PC-3 (cell line): ENCODE measurements at regions not wholly inside any gene's neighbourhood (a gene's known extent, or its start where the extent isn't known, plus 50 kb on each side); places are given as distances from the start of the nearest gene placed in this dataset.

Experiments
- ATAC-seq: fragments of 200-7000 bp; cut with Tn5 transposase; 2 replicates; pipeline ENCODE4 v1.9.1; 2020; ENCODE audit warnings: mild to moderate bottlenecking, moderate library complexity
- BruUV-seq: library from RNA; stranded (reverse); fragments of 400-500 nt; replicated peaks from 2 replicates; lab custom pipeline; 2021; lab: Mats Ljungman, UMichigan
- CTCF ChIA-PET: fragments of 300-600 bp; sonication (Branson Sonifier 250); formaldehyde crosslinking; loops from one replicate; lab custom pipeline; 2022; ENCODE audit warnings: antibody characterized with exemption; lab: Charles Lee
- POLR2A ChIA-PET: fragments of 300-600 bp; sonication (Branson Sonifier 250); formaldehyde crosslinking; loops from one replicate; lab custom pipeline; 2022; ENCODE audit warnings: antibody characterized with exemption; ENCODE audit not compliant: unreplicated experiment; lab: Charles Lee
- DNase-seq: peaks from one replicate; pipeline ENCODE4 v3.0.0-alpha.2; 2015
- H2AFZ ChIP-seq: fragments of 300-600 bp; sonication (generic); 2 replicates; pipeline ENCODE4 v1.6.0; 2016; ENCODE audit warnings: antibody characterized with exemption, low read length
- H3F3A ChIP-seq: fragments of 300-600 bp; sonication (generic); one replicate; pipeline ENCODE4 v1.6.0; 2017; ENCODE audit warnings: antibody characterized with exemption, low read length, control low read depth, mild to moderate bottlenecking; ENCODE audit not compliant: unreplicated experiment
- H3K27ac ChIP-seq: fragments of 300-600 bp; sonication (generic); 2 replicates; pipeline ENCODE4 v1.5.1; 2016; ENCODE audit warnings: mild to moderate bottlenecking, low read length
- H3K27me3 ChIP-seq: fragments of 300-600 bp; sonication (generic); 2 replicates; pipeline ENCODE4 v1.6.1; 2016; ENCODE audit warnings: low read length, mixed read lengths
- H3K36me3 ChIP-seq: fragments of 300-600 bp; sonication (generic); 2 replicates; pipeline ENCODE4 v1.6.1; 2016; ENCODE audit warnings: low read depth, mixed run types, low read length, mixed read lengths
- H3K4me1 ChIP-seq: fragments of 300-600 bp; sonication (generic); 2 replicates; pipeline ENCODE4 v1.5.1; 2016; ENCODE audit warnings: low read length; ENCODE audit not compliant: insufficient read depth
- H3K4me2 ChIP-seq: fragments of 300-600 bp; sonication (generic); 2 replicates; pipeline ENCODE4 v1.6.0; 2016; ENCODE audit warnings: low read length
- H3K4me3 ChIP-seq: fragments of 300-600 bp; sonication (generic); 2 replicates; pipeline ENCODE4 v1.5.1; 2016; ENCODE audit warnings: mild to moderate bottlenecking, low read length, mixed read lengths
- H3K79me2 ChIP-seq: fragments of 300-600 bp; sonication (generic); 2 replicates; pipeline ENCODE4 v1.6.1; 2017; ENCODE audit warnings: low read length, mixed read lengths
- H3K9ac ChIP-seq: fragments of 300-600 bp; sonication (generic); 2 replicates; pipeline ENCODE4 v1.6.0; 2016; ENCODE audit warnings: mild to moderate bottlenecking, low read length
- H3K9me2 ChIP-seq: fragments of 300-600 bp; sonication (generic); replicated peaks from 2 replicates; pipeline ENCODE4 v1.6.1; 2016; ENCODE audit warnings: mixed run types, low read length, mixed read lengths
- H3K9me3 ChIP-seq: fragments of 300-600 bp; sonication (generic); 2 replicates; pipeline ENCODE4 v1.6.1; 2016; ENCODE audit warnings: low read length, mixed read lengths
- H4K20me1 ChIP-seq: fragments of 300-600 bp; sonication (generic); 2 replicates; pipeline ENCODE4 v1.6.1; 2016; ENCODE audit warnings: low read length, mixed read lengths
- CTCF ChIP-seq: fragments of 300-600 bp; sonication (generic); conservative IDR thresholded peaks from 2 replicates; pipeline ENCODE4 v1.5.1; 2017; ENCODE audit warnings: antibody characterized with exemption, low read depth, mild to moderate bottlenecking, low read length
- EZH2 ChIP-seq: fragments of 300-600 bp; sonication (generic); IDR thresholded peaks from one replicate; pipeline ENCODE4 v1.6.1; 2017; ENCODE audit warnings: antibody characterized with exemption, mild to moderate bottlenecking, low read length; ENCODE audit not compliant: unreplicated experiment
- EZH2phosphoT487 ChIP-seq: fragments of 300-600 bp; sonication (generic); IDR thresholded peaks from 2 replicates; pipeline ENCODE4 v1.6.1; 2018; ENCODE audit warnings: mild to moderate bottlenecking, antibody characterized with exemption, low read length, borderline replicate concordance
- intact Hi-C: fragments of 100-400 bp; cut with micrococcal nuclease; formaldehyde crosslinking; loops from 2 replicates; pipeline ENCODE4 v1.9.0; 2023

- intact Hi-C loops = loop anchor here (5.0 to 10.0 kb wide), 3 partner anchors 127 to 380 kb away; no protein-coding TSS in a partner anchor
- Histone ChIP-seq H3K9me3 (no peaks in the 10 kb centered on the region), H3K4me2 (peak overlapping the region; percentile 48), H3K36me3 (no peaks in the 10 kb centered on the region), H2AFZ (no peak overlapping the region), H3K9me2 (no peaks in the 10 kb centered on the region), H4K20me1 (no peaks in the 10 kb centered on the region), H3K27ac (peak overlapping the region; percentile 26; the same call in 1 of the 2 replicates), H3K79me2 (no peaks in the 10 kb centered on the region), H3K4me3 (no peak overlapping the region), H3K27me3 (no peaks in the 10 kb centered on the region), H3K9ac (no peak overlapping the region), H3K4me1 (peaks cover 29% of the 10 kb centered on the region), H3F3A (no peaks in the 10 kb centered on the region)
- ChIA-PET POLR2A (no interaction called here), CTCF (interaction anchor here (0.6 kb wide), 2 partner anchors 300 to 1683 kb away, joined by 3 to 4 read pairs; no protein-coding TSS in a partner anchor)
- no TSS peak for BruUV-seq
- TF ChIP-seq EZH2phosphoT487 (no peak), EZH2 (no peak), CTCF (peak; percentile 55)
- ATAC-seq = peak; percentile 50; the same call in 1 of the 2 replicates
- DNase-seq = peak; percentile 70
These were observed 340.9 kb upstream of the CTSO start for GRCh38 chr4:156294577-156294976.

GRCh38 chr4:156293657-156294297 lies 340.1 kb upstream of the CTSO start:
- no peak for TF ChIP-seq CTCF
- TF ChIP-seq EZH2phosphoT487 = no peak
- no peak for TF ChIP-seq EZH2
- ChIA-PET POLR2A (no interaction called here), CTCF (interaction anchor here (0.6 kb wide), 1 partner anchor 1684 kb away, joined by 3 read pairs; no protein-coding TSS in a partner anchor)
- Histone ChIP-seq H3F3A (no peaks in the 10 kb centered on the region), H2AFZ (no peak overlapping the region), H3K79me2 (no peaks in the 10 kb centered on the region), H3K27me3 (no peaks in the 10 kb centered on the region), H3K9me3 (no peaks in the 10 kb centered on the region), H3K4me1 (peaks cover 29% of the 10 kb centered on the region), H3K9ac (no peak overlapping the region), H4K20me1 (no peaks in the 10 kb centered on the region), H3K9me2 (no peaks in the 10 kb centered on the region), H3K36me3 (no peaks in the 10 kb centered on the region), H3K4me2 (peak overlapping the region; percentile 48), H3K27ac (peak overlapping the region; percentile 26; the same call in 1 of the 2 replicates), H3K4me3 (no peak overlapping the region)
- intact Hi-C loops = loop anchor here (5.0 to 10.0 kb wide), 3 partner anchors 126 to 381 kb away; no protein-coding TSS in a partner anchor
- peak; percentile 51; the same call in 1 of the 2 replicates for ATAC-seq
- BruUV-seq = no TSS peak
- DNase-seq = peak; percentile 79

GRCh38 chr4:156291317-156291716 lies 337.7 kb upstream of the CTSO start:
- H3K27ac ChIP-seq = peak overlapping the region; percentile 0; the same call in 1 of the 2 replicates
- no peaks in the 10 kb centered on the region for H3K36me3 ChIP-seq
- TF ChIP-seq EZH2 (no peak), CTCF (no peak), EZH2phosphoT487 (no peak)
- no peaks in the 10 kb centered on the region for H3K9me2 ChIP-seq
- no peaks in the 10 kb centered on the region for H3K79me2 ChIP-seq
- no peaks in the 10 kb centered on the region for H3K27me3 ChIP-seq
- ChIA-PET CTCF (no interaction called here), POLR2A (no interaction called here)
- intact Hi-C loops = loop anchor here (5.0 to 10.0 kb wide), 3 partner anchors 124 to 383 kb away; no protein-coding TSS in a partner anchor
- peak overlapping the region; percentile 46 for H3K4me2 ChIP-seq
- H3K9ac ChIP-seq = no peak overlapping the region
- H2AFZ ChIP-seq = 0 out of 2 replicates have a peak overlapping the region, but pooled peaks have one; percentile 3
- peaks cover 29% of the 10 kb centered on the region for H3K4me1 ChIP-seq
- no peak overlapping the region for H3K4me3 ChIP-seq
- no peaks in the 10 kb centered on the region for H4K20me1 ChIP-seq
- no TSS peak for BruUV-seq
- no peaks in the 10 kb centered on the region for H3F3A ChIP-seq
- DNase-seq (peak; percentile 65), ATAC-seq (peak; percentile 83)
- no peaks in the 10 kb centered on the region for H3K9me3 ChIP-seq
